ENCODE measurements at regions not wholly inside any gene's neighbourhood (a gene's known extent, or its start where the extent isn't known, plus 50 kb on each side); places are given as distances from the start of the nearest gene placed in this dataset.

- H3K36me3 ChIP-seq (replicated peaks in 1 of 2; ENCODE audit: insufficient read depth in 1 of 2, low read depth in 2 of 2): no peaks in the 10 kb centered on the region
- TF ChIP-seq POLR2A (IDR thresholded peaks at IDR 0.05) (no peak), CTCF (IDR thresholded peaks at IDR 0.05) (no peak)
- intact Hi-C loops (cut with DNase I): no loop called here
- no peak for DNase-seq
- no peak overlapping the region for H3K27ac ChIP-seq
- peaks cover 21% of the 10 kb centered on the region for H3K4me1 ChIP-seq
- 88 to 89% methylated on average over 4 of the region's 4 CpGs for WGBS, 2 donors
- no peaks in the 10 kb centered on the region for H3K9me3 ChIP-seq
- no peak for ATAC-seq
- H3K27me3 ChIP-seq: no peaks in the 10 kb centered on the region
- no peak overlapping the region for H3K4me3 ChIP-seq
Measured at GRCh38 chr4:138107023-138107422, 135.1 kb downstream of the SLC7A11 start.

GRCh38 chr4:138105331-138105730 is 136.8 kb downstream of the SLC7A11 start:
- Histone ChIP-seq H3K4me3 (no peak overlapping the region), H3K9me3 (no peaks in the 10 kb centered on the region), H3K27ac (no peak overlapping the region), H3K4me1 (peaks cover 21% of the 10 kb centered on the region), H3K36me3 (replicated peaks in 1 of 2; ENCODE audit: insufficient read depth in 1 of 2, low read depth in 2 of 2) (no peaks in the 10 kb centered on the region), H3K27me3 (no peaks in the 10 kb centered on the region)
- 92 to 96% methylated on average over 4 of the region's 4 CpGs for WGBS, 2 donors
- no peak for ATAC-seq
- TF ChIP-seq POLR2A (IDR thresholded peaks at IDR 0.05) (no peak), CTCF (IDR thresholded peaks at IDR 0.05) (no peak)
- intact Hi-C loops (cut with DNase I): no loop called here
- DNase-seq: no peak

GRCh38 chr4:138104284-138104680 is 137.9 kb downstream of the SLC7A11 start:
- intact Hi-C loops (cut with DNase I): no loop called here
- TF ChIP-seq POLR2A (IDR thresholded peaks at IDR 0.05) (no peak), CTCF (IDR thresholded peaks at IDR 0.05) (no peak)

GRCh38 chr4:138103597-138104283 is 138.4 kb downstream of the SLC7A11 start:
- Histone ChIP-seq H3K27me3 (no peaks in the 10 kb centered on the region), H3K4me1 (peaks cover 21% of the 10 kb centered on the region), H3K36me3 (replicated peaks in 1 of 2; ENCODE audit: insufficient read depth in 1 of 2, low read depth in 2 of 2) (no peaks in the 10 kb centered on the region), H3K27ac (peak overlapping the region in 3 of 4 donors; percentile 0 to 23 (median 12)), H3K4me3 (no peak overlapping the region), H3K9me3 (no peaks in the 10 kb centered on the region)
- peak; percentile 35 for ATAC-seq
- 26 to 34% methylated on average over 5 of the region's 5 CpGs for WGBS, 2 donors
- TF ChIP-seq CTCF (IDR thresholded peaks at IDR 0.05) (no peak), POLR2A (IDR thresholded peaks at IDR 0.05) (no peak)
- no peak for DNase-seq
- intact Hi-C loops (cut with DNase I): no loop called here

More at GRCh38 chr4:138104284-138104680, 137.9 kb downstream of the SLC7A11 start:
- Histone ChIP-seq H3K4me3 (no peak overlapping the region), H3K9me3 (no peaks in the 10 kb centered on the region), H3K36me3 (replicated peaks in 1 of 2; ENCODE audit: insufficient read depth in 1 of 2, low read depth in 2 of 2) (no peaks in the 10 kb centered on the region), H3K27ac (peak overlapping the region in 3 of 4 donors; percentile 0 to 23 (median 12)), H3K27me3 (no peaks in the 10 kb centered on the region), H3K4me1 (peaks cover 21% of the 10 kb centered on the region)
- 12 to 17% methylated on average over 6 of the region's 6 CpGs for WGBS, 2 donors
- peak; percentile 52 for ATAC-seq
- peak in 2 of 4 donors; percentile 3 to 16 for DNase-seq

GRCh38 chr4:138099385-138099784 is 142.8 kb downstream of the SLC7A11 start:
- no peak for DNase-seq

More at GRCh38 chr4:138099385-138099784, 142.8 kb downstream of the SLC7A11 start:
- WGBS, 2 donors: 59 to 61% methylated on average over 3 of the region's 3 CpGs
- no peak for ATAC-seq
- TF ChIP-seq POLR2A (IDR thresholded peaks at IDR 0.05): no peak
- TF ChIP-seq CTCF (IDR thresholded peaks at IDR 0.05): no peak
- Histone ChIP-seq H3K36me3 (replicated peaks in 1 of 2; ENCODE audit: insufficient read depth in 1 of 2, low read depth in 2 of 2) (no peaks in the 10 kb centered on the region), H3K4me3 (no peak overlapping the region), H3K4me1 (peaks cover 13% of the 10 kb centered on the region), H3K27ac (no peak overlapping the region), H3K9me3 (no peaks in the 10 kb centered on the region), H3K27me3 (no peaks in the 10 kb centered on the region)
- intact Hi-C loops (cut with DNase I): no loop called here

All from body of pancreas (tissue), 4 donors.